AG09309 (cell line): ENCODE measurements at regions not wholly inside any gene's neighbourhood (a gene's known extent, or its start where the extent isn't known, plus 50 kb on each side); places are given as distances from the start of the nearest gene placed in this dataset.
"Not testable (repeated sequence)": the region's sequence is repeated elsewhere in the genome, so short reads cannot be mapped to it uniquely, and the experiment has no call there.

Source experiments
- DNase-seq: peaks from one replicate; pipeline ENCODE4 v3.0.0-alpha.2; 2010; ENCODE audit warnings: low read depth
- H3K4me3 ChIP-seq: 2 replicates; pipeline ENCODE4 v1.5.1; 2011; ENCODE audit warnings: mild to moderate bottlenecking, low read depth, low read length, moderate library complexity; ENCODE audit not compliant: control insufficient read depth
- TF ChIP-seq, protein P1 (sequence below): IDR thresholded peaks from 2 replicates; pipeline ENCODE4 v1.5.1; 2011; ENCODE audit warnings: mild to moderate bottlenecking, low read depth, low read length, inconsistent platforms; ENCODE audit not compliant: insufficient read depth, control insufficient read depth; ENCODE audit errors: missing control alignments

DNA sequence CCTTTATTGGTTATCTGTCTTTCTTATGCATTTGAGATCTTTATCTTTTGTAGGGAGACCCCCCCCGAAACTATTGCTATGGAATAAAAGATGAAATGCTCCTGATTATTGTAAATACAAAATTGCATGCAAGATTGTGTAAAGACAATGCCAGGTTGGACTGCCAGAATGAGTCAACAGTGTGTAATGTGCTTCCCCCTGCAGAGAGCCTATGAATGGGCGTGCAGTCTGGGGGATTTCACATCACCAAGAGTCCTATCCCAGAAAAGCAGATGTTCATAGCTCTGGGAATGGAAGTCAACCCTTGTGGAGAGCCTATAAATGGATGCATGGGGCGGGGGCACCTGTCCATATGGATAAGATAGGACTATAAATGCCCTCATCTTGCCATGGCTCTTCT is 584.3 kb downstream of the NSUN3 start:
- H3K4me3 ChIP-seq, result no peak overlapping the region
- DNase-seq, result no peak
- TF ChIP-seq, protein P1, sequence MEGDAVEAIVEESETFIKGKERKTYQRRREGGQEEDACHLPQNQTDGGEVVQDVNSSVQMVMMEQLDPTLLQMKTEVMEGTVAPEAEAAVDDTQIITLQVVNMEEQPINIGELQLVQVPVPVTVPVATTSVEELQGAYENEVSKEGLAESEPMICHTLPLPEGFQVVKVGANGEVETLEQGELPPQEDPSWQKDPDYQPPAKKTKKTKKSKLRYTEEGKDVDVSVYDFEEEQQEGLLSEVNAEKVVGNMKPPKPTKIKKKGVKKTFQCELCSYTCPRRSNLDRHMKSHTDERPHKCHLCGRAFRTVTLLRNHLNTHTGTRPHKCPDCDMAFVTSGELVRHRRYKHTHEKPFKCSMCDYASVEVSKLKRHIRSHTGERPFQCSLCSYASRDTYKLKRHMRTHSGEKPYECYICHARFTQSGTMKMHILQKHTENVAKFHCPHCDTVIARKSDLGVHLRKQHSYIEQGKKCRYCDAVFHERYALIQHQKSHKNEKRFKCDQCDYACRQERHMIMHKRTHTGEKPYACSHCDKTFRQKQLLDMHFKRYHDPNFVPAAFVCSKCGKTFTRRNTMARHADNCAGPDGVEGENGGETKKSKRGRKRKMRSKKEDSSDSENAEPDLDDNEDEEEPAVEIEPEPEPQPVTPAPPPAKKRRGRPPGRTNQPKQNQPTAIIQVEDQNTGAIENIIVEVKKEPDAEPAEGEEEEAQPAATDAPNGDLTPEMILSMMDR, result no peak

DNA sequence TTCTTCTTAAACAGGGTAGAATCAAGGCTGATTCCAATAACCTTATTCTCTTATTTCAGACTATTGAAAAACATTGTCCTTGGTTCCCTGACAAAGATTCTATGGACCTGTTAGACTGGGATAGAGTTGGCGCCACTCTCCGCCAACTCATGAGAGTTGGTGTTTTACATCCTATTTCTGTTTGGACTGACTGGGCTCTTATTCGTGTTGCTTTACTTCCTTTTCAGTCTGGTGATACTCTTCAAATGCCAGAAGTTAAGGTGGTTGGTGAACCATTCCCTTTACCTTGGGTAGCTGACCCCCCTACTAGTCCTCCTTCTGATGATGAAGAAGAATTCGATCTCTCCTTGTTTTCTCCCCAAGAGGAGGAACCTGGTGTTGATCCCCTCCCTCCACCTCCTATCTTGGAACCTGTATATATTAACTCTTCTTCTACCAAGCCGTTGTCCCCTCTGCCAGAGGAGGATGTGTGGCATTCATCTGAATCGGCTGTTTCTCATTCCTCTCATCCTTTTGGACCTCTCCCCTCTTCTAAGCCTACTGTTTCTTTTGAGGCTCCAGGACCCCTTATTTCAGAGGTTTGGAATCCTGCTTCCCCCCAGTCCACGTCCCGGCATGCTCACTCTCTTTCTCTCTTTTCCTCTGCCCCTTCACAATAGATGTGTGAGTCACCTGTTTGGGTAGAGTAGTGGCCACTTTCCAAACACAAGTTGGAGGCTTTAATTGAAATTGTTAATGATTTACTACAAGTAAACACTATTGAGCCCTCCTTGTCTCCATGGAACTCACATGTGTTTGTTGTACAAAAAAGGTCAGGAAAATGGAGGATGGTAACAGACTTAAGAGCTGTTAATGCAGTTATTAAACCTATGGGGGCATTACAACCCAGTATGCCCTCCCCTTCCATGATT is 585.7 kb downstream of the NSUN3 start:
- not testable (repeated sequence) for DNase-seq, H3K4me3 ChIP-seq

DNA sequence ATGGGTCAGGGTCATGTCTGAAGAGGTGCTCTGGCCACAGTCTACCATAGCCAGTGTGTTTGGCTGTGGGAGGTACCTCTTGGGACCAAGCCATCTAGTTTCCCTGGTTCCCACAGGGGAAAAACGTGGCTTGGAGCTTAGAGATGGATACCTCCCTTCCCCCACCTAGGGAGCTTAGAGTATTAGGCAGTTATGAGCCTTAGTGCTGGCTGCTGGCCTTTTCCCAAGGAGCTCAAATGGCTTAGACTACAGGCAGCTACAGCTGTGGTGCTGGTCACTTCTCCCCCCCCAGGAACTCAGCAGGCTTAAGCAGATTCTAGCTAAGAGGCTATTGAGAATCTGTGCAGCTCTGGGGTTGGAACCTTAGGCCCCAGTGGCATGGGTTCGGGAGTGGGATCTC is 591.2 kb downstream of the NSUN3 start:
- no peak for DNase-seq
- TF ChIP-seq, protein P1, result no peak
- H3K4me3 ChIP-seq, result no peak overlapping the region

DNA sequence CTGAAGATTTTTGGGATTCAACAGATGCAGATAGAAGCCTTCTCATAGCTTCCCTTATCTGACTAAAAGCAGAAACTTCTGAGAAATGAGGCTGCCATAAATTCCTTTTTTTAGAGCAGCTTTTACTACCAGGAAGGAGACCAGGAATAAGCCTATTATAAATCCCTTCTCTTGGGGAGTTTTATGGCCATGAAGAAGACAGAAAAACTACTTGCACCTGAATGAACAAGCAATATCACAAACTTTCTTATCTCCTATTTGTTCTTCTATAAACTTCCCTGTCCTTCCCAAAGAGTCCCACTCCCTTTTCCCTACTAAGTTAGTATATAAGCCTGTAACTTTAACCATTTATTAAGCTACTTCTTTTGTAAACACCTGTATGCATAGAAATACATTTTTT is 603.1 kb downstream of the NSUN3 start:
- no peak overlapping the region for H3K4me3 ChIP-seq
- no peak for DNase-seq
- TF ChIP-seq, protein P1, result no peak

DNA sequence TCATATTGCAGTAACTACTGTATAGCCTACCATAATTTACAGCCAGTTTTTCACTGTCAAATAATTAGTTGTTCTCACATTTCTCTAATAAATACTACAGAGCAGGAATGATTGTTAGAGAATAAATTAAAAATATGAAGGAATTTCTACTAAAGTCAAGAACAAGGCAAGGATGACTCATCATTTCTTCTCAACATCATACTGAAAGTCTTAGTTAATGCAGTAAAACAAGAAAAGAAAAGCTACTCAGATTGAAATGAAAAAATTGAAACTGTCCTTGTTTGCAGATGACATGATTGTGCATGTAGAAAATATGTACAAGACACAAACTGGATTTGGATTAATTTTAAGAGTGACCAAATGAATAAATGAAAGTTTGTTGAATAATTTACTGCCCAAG is 608.2 kb downstream of the NSUN3 start:
- H3K4me3 ChIP-seq, result no peak overlapping the region
- TF ChIP-seq, protein P1, result no peak
- no peak for DNase-seq

DNA sequence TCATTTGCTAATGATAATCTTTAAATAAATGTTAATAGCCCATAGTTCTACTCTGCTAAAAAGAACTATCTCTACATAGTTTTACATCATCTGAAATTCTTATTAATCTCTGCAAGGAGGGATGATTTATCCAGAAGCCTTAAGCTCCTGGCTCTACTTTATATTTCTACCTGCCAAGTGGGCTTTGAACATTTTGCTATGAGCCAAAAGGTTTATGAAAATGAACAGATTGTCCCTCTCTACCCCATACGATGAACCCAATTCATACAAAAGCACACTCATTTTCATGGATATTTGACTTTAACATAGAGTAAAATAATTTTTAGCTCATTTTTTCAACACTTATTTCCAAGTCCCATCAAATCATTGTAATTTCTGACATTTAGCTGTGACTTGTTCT is 611.0 kb downstream of the NSUN3 start:
- DNase-seq, result no peak
- TF ChIP-seq, protein P1, result no peak
- no peak overlapping the region for H3K4me3 ChIP-seq

DNA sequence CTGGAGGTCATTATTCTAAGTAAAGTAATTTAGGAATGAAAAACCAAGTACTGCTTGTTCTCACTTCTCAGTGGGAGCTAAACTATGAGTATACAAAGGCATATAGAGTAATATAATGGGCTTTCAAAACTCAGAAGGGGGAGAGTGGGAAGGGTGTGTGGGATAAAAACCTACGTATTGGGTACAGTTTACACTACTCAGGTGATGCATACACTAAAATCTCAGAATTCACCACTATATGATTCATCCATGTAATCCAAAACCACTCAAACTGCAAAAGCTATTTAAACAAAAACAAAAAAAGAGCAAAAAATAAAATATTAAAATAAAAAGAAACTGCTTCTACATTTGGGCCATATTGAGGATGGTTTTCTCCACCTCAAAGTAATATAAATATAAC is 623.3 kb downstream of the NSUN3 start:
- H3K4me3 ChIP-seq, result no peak overlapping the region
- no peak for DNase-seq
- TF ChIP-seq, protein P1, result no peak
